Spleen (tissue), 3 donors: ENCODE measurements at regions not wholly inside any gene's neighbourhood (a gene's known extent, or its start where the extent isn't known, plus 50 kb on each side); places are given as distances from the start of the nearest gene placed in this dataset.

Experiments
- POLR2A ChIP-seq, 3 donors: fragments of 450-650 bp; IDR thresholded peaks; one replicate each; pipeline ENCODE4 v1.5.1; 2017; ENCODE audit warnings: antibody characterized with exemption in 3 of 3, mild to moderate bottlenecking in 1 of 3
- POLR2AphosphoS5 ChIP-seq, 3 donors: sonication (generic); formaldehyde crosslinking; IDR thresholded peaks; one replicate each; pipeline ENCODE4 v1.5.1; 2017; ENCODE audit warnings: antibody characterized with exemption in 3 of 3

GRCh38 chr16:65392806-65393565 lies 271.1 kb upstream of the CDH11 start:
- TF ChIP-seq POLR2AphosphoS5 (IDR thresholded peaks at IDR 0.05), result no peak
- TF ChIP-seq POLR2A (IDR thresholded peaks at IDR 0.05), result no peak
